HFF-Myc (cell line): ENCODE measurements at regions not wholly inside any gene's neighbourhood (a gene's known extent, or its start where the extent isn't known, plus 50 kb on each side); places are given as distances from the start of the nearest gene placed in this dataset.

Experiments
- DNase-seq: peaks from one replicate; pipeline ENCODE4 v3.0.0-alpha.2; 2011; ENCODE audit warnings: low read depth; ENCODE audit errors: extremely low read depth
- H3K4me3 ChIP-seq: replicated peaks from 2 replicates; pipeline ENCODE4 v1.5.1; 2011; ENCODE audit warnings: low read depth, mild to moderate bottlenecking, control low read depth, low read length
- CTCF ChIP-seq: IDR thresholded peaks from 2 replicates; pipeline ENCODE4 v1.5.1; 2012; ENCODE audit warnings: mild to moderate bottlenecking, low read depth, low read length, control low read depth; ENCODE audit errors: missing control alignments

- no peak for TF ChIP-seq CTCF
- no peak overlapping the region for H3K4me3 ChIP-seq
- no peak for DNase-seq
Measured at GRCh38 chr3:152531717-152532116, 263.0 kb downstream of the MBNL1 start.

DNA sequence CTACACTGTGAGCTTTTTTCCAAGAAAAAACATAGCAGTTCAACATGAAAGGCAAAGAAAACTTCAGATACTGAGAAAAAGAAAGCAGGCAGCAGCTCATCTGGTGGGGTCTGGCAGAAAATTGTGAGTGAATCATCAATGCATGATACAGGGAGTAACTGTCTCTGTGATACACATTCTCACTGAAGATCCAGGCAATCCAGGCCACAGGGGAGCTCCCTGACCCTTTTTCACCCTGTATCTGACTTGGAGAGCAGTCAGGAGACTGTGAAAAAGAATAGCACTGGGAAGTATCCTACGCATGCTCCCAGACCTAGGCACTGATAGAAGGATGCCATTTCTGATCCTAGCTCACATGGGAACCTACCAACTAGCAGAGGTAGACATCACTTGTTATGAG lies 269.8 kb downstream of the MBNL1 start:
- no peak for TF ChIP-seq CTCF
- DNase-seq = no peak
- H3K4me3 ChIP-seq = no peak overlapping the region

DNA sequence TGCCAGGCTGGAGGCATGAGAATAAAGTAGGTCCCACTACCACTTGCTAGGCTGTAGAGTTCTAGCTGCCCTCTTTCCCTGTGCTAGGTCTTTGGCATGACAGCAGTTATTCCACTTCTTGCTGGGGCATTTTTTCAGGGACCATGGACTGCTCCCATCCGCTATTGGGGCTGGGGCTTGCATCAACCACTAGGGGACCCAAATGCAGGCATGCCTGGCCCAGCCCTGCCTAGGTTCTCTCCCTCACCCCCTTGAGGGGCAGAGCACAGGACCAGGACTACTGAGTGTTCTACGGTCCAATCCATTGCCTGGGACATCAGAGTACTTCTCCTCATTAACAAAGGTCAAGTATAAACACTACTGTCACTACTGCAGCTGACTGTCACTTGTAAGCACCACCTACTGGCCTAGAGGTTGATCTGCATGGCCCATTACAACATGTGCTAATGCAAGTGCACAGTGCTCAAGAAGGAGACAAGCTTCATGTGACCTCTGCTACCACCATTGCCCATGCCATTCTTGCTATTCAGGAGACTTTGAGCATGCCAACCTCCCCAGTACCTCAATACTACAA lies 270.5 kb downstream of the MBNL1 start:
- DNase-seq = no peak
- no peak overlapping the region for H3K4me3 ChIP-seq
- TF ChIP-seq CTCF = peak; percentile 29

DNA sequence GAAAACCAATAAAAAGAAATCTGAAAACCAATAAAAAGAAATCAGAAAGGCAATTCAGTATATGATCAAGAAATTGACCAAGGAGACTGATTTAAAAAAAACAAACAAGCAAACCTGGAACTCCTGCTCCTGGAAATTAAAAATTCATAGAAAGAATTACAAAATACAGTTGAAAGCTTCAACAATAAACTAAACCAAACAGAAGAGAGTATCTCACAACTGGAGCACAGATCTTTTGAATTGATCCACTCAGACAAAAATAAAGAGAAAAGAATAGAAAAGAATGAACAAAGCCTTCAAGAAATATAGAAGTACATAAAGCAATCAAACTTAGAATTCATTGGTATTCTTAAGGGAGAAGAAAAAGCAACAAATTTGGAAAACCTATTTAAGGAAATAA lies 271.4 kb downstream of the MBNL1 start:
- no peak for TF ChIP-seq CTCF
- no peak overlapping the region for H3K4me3 ChIP-seq
- no peak for DNase-seq

DNA sequence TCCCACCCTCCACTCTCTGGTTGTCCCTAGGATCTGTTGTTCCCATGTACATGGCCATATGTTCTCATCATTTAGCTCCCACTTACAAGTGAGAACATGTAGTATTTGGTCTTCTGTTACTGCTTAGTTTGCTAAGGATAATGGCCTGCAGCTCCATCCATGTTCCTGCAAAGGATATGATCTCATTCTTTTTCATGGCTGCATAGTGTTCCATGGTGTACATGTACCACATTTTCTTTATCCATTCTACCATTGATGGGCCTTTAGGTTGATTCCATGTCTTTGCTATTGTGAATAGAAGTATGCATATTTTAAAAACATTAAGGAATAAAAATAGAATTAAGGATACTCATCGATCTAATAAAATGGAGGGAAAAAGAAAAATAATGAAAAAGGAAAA lies 278.4 kb downstream of the MBNL1 start:
- DNase-seq = no peak
- no peak overlapping the region for H3K4me3 ChIP-seq
- TF ChIP-seq CTCF = no peak

GRCh38 chr3:152549263-152549662 lies 280.5 kb downstream of the MBNL1 start:
- TF ChIP-seq CTCF = no peak
- DNase-seq = no peak
- no peak overlapping the region for H3K4me3 ChIP-seq

GRCh38 chr3:152550284-152550683 lies 281.6 kb downstream of the MBNL1 start:
- no peak for TF ChIP-seq CTCF
- no peak overlapping the region for H3K4me3 ChIP-seq
- DNase-seq = no peak
